Cortex of kidney (tissue), 1 donor: ENCODE measurements at regions not wholly inside any gene's neighbourhood (a gene's known extent, or its start where the extent isn't known, plus 50 kb on each side); places are given as distances from the start of the nearest gene placed in this dataset.
"Not testable (repeated sequence)": the region's sequence is repeated elsewhere in the genome, so short reads cannot be mapped to it uniquely, and the experiment has no call there.

Experiments
- DNase-seq: peaks from one replicate; lab custom pipeline; 2025; lab: John Stamatoyannopoulos, UW

- DNase-seq, result no peak
These were observed 258.4 kb upstream of the ZNF804A start for GRCh38 chr2:184339966-184340365.

- no peak for DNase-seq
These were observed 251.9 kb upstream of the ZNF804A start for GRCh38 chr2:184346338-184346862.

- no peak for DNase-seq
These were observed 247.2 kb upstream of the ZNF804A start for GRCh38 chr2:184351126-184351525.

GRCh38 chr2:184357033-184357432 lies 241.3 kb upstream of the ZNF804A start:
- DNase-seq, result no peak

- DNase-seq, result no peak
These were observed 238.9 kb upstream of the ZNF804A start for GRCh38 chr2:184359379-184359778.

GRCh38 chr2:184363213-184363612 lies 235.1 kb upstream of the ZNF804A start:
- no peak for DNase-seq

- no peak for DNase-seq
These were observed 231.1 kb upstream of the ZNF804A start for GRCh38 chr2:184367211-184367610.

GRCh38 chr2:184369307-184369706 lies 229.0 kb upstream of the ZNF804A start:
- no peak for DNase-seq

- no peak for DNase-seq
These were observed 227.4 kb upstream of the ZNF804A start for GRCh38 chr2:184370954-184371353.

GRCh38 chr2:184371641-184372040 lies 226.7 kb upstream of the ZNF804A start:
- no peak for DNase-seq

GRCh38 chr2:184372484-184372883 lies 225.8 kb upstream of the ZNF804A start:
- DNase-seq, result no peak

- no peak for DNase-seq
These were observed 203.7 kb upstream of the ZNF804A start for GRCh38 chr2:184394642-184395041.

GRCh38 chr2:184402381-184402780 lies 195.9 kb upstream of the ZNF804A start:
- DNase-seq, result no peak

- DNase-seq, result not testable (repeated sequence)
These were observed 191.2 kb upstream of the ZNF804A start for GRCh38 chr2:184407041-184407630.

GRCh38 chr2:184410160-184410559 lies 188.2 kb upstream of the ZNF804A start:
- DNase-seq, result no peak

- DNase-seq, result no peak
These were observed 185.1 kb upstream of the ZNF804A start for GRCh38 chr2:184413221-184413620.

GRCh38 chr2:184413671-184414229 lies 184.6 kb upstream of the ZNF804A start:
- DNase-seq, result no peak

GRCh38 chr2:184416146-184416913 lies 182.0 kb upstream of the ZNF804A start:
- no peak for DNase-seq

- no peak for DNase-seq
These were observed 178.6 kb upstream of the ZNF804A start for GRCh38 chr2:184419744-184420143.

GRCh38 chr2:184421456-184421855 lies 176.9 kb upstream of the ZNF804A start:
- not testable (repeated sequence) for DNase-seq

GRCh38 chr2:184425083-184425482 lies 173.2 kb upstream of the ZNF804A start:
- DNase-seq, result no peak

GRCh38 chr2:184444217-184444616 lies 154.1 kb upstream of the ZNF804A start:
- DNase-seq, result no peak

GRCh38 chr2:184444623-184445223 lies 153.6 kb upstream of the ZNF804A start:
- DNase-seq, result no peak
